Astrocyte of the hippocampus (primary cell): ENCODE measurements at regions not wholly inside any gene's neighbourhood (a gene's known extent, or its start where the extent isn't known, plus 50 kb on each side); places are given as distances from the start of the nearest gene placed in this dataset.
"Not testable (repeated sequence)": the region's sequence is repeated elsewhere in the genome, so short reads cannot be mapped to it uniquely, and the experiment has no call there.

Source experiments
- DNase-seq: peaks from one replicate; pipeline ENCODE4 v3.0.0; 2011; ENCODE audit warnings: low read depth, low spot score

GRCh38 chr6:163745536-163746400 lies 331.2 kb downstream of the QKI start:
- DNase-seq = peak; percentile 96

- DNase-seq = no peak
Observed at GRCh38 chr6:163744256-163744925, 329.9 kb downstream of the QKI start.

GRCh38 chr6:163743796-163744195 lies 329.3 kb downstream of the QKI start:
- no peak for DNase-seq

DNA sequence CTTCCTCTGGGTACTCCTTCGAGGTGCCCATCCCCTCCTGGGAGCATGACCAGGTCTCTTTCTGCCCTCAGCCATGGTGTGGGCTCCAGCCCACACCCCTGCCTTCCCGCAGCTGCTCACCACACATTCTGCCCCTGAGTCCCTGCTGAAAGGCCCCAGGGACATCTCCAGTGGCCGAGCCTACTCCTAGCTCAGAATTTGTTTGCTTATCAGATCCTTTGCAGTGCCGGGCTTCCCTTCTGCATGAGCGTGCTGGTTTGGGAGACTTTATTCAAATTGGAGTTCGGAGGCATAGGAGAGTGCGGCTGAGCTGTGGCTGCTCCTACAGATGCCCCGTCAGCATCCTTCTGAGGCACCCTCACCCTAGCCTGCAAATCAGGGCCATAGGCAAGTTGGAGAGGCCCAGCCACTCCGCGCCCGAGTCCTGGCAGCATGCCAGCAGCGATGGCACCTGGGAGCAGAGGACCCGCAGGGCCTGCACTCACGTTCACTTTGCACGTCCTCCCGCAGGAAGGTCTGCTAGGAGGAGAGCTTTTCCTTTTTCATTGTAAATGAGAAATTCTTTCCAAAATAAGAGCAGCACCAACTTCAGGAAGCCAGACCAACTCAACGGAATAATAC lies 327.3 kb downstream of the QKI start:
- DNase-seq = no peak

GRCh38 chr6:163741342-163741741 lies 326.8 kb downstream of the QKI start:
- no peak for DNase-seq

DNA sequence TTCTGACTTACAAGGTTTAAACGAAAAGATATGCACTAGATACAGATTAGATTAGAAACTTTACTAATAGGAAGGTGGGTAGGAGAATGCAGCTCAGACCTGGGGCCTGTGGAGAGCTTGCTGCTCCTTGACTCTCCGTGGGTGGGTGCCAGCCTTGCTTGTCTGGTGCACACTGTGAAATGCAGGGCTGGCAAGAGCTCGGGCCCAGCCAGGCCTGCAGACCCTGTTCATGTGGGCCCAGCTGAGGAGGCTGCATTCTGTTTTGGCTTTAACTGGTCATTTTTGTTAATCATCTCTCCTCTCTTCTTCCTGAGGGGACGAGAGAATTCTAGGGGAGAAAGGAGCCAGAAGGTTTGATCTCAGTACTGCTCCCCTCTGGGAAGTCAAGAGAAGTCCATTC lies 325.4 kb downstream of the QKI start:
- no peak for DNase-seq

GRCh38 chr6:163739408-163739725 lies 324.8 kb downstream of the QKI start:
- no peak for DNase-seq

GRCh38 chr6:163738725-163739407 lies 324.3 kb downstream of the QKI start:
- no peak for DNase-seq

GRCh38 chr6:163738304-163738703 lies 323.8 kb downstream of the QKI start:
- DNase-seq = no peak

DNA sequence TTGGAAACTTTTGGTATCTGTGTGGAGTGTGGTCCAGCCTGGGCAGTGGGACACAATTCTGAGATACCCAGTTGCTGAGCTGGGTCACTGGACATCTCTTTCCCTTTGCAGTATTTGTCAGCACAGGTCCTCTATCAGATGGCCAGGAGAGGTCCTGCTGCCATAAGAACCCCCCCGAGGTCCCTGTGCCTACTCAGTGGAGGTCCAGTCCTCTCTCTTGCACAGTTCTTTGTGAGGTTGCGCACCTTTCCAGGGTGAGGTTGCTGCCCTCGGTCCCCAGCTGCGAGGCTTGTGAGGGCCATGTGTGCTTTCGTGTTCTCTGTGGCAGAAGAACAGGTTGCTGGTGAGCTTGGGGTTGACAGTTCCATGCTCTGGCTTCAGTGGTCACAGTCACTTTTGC lies 320.6 kb downstream of the QKI start:
- DNase-seq = no peak

DNA sequence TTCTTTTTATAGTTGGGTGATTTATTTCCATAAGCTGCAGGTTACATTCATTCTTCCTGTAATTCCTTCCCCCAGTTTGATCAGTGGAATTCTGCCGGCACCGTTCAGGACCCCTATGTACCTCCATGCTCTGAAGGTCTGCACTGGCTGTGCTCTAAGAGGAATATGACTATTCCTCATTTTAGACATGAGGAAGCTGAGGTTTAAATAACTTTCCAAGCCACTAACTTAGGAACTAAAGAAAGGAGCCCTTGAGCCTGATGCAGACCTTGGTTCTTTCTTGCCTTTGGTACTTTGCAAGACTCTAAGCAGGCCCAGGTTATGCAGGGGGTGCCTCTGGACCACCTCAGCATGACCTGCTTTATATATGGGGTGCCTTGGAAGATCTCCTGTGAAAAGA lies 318.5 kb downstream of the QKI start:
- no peak for DNase-seq

- no peak for DNase-seq
Observed at GRCh38 chr6:163732479-163732878, 318.0 kb downstream of the QKI start.

DNA sequence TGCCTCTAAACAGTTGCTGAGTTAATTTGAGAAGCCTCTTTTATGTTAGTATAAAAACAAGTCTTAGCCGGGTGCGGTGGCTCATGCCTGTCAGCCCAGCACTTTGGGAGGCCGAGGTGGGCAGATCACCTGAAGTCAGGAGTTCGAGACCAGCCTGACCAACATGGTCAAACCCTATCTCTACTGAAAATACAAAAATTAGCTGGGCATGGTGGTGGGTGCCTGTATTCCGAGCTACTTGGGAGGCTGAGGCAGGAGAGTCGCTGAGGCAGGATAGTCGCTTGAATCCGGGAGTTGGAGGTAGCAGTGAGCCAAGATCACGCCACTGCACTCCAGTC lies 317.5 kb downstream of the QKI start:
- DNase-seq = not testable (repeated sequence)

DNA sequence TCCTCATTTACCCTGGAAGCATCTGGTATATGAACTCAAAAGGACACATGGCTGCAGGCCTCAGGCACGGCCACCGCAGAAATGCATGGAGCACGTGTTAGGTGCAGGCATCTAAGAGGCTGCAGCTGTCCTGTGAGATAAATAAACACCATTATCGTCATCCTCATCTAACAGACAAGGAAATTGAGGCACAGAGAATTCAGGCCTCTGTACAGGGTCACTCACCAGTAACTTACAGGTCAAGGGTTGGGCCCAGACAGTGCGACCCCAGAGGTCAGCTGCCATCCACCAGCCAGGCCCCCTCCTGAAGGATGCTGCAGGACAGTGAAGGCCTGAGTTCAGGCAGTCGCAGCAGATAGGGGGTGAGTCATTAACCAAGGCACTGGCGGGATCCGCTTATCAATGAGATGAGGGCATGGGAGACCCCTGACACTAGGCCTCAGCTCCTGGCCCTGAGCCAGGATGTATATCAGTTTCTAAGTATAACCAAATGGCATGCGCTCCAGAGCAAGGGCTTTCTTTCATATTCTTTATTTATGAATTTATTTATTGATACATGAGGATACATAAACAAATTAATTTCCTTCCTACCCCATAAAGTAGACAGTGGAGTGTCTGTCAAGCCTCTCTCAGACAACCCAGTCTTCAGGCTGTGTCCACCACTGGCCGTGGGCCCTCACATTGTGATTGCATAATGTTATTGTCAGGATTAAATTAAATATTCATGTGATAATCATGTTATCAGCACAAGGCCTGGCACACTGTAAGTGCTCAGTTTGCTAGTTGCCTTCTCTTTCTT lies 316.9 kb downstream of the QKI start:
- no peak for DNase-seq

GRCh38 chr6:163730246-163731210 lies 316.0 kb downstream of the QKI start:
- no peak for DNase-seq

- DNase-seq = no peak
Observed at GRCh38 chr6:163729127-163729872, 314.8 kb downstream of the QKI start.

- DNase-seq = no peak
Observed at GRCh38 chr6:163728442-163729126, 314.1 kb downstream of the QKI start.

DNA sequence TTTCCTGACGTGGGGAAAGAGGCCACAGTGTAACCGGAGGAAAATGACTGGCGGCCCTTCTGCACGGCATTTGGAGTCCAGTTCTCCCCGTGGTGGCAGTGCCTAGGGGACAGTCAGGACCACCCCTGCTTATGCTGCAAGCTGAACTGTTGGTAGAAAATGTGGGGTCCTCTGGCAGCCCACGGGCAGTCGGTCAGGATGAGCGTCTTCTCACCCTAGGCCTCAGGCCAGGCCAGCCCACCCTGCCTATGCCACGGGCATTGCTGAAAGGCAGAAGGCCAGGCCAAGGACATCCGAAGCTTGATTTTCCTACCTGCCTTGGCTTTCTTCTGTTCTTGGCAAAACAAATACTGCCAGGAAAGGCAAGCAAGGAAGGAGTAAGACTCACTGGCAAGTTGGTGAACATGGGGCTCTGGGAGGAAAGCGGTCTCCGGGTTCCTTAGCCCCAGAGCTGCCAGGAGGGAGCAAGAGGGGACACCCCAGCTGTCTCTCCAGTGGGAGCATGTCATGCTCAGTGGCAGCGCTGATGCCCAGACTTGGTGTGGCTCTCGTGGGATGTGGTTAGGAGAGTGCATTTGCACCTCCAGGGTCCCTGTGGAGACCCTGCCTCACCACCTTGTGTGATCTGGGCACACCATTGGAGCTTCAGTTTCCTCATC lies 311.6 kb downstream of the QKI start:
- no peak for DNase-seq
